ENCODE measurements at regions not wholly inside any gene's neighbourhood (a gene's known extent, or its start where the extent isn't known, plus 50 kb on each side); places are given as distances from the start of the nearest gene placed in this dataset.

DNA sequence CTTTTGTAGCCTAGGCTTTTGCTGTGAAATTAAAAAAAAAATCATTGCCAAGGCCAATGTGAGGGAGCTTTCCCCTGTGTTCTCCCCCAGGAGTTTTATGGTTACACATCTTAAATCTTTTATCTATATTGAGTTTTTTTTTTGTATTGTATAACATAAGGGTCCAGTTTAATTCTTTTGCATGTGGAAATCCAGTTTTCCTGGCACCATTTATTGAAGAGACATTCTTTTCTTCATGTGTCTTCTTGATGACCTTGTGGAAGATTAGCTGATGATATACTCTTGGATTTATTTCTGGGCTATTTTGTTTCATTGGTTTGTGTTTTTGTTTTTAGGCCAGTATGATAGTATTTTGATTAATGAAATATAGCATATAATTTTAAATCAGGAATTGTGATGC lies 225.0 kb downstream of the ADAM29 start:
- Mint-ChIP-seq H3K4me1 (no peaks in the 10 kb centered on the region), H3K27ac (ENCODE audit: unreplicated experiment) (no peak overlapping the region), H3K36me3 (ENCODE audit: low read depth) (no peaks in the 10 kb centered on the region), H3K27me3 (ENCODE audit: low read depth) (no peaks in the 10 kb centered on the region), H3K9me3 (no peaks in the 10 kb centered on the region), H3K4me3 (no peak overlapping the region)
- DNase-seq (ENCODE audit: low read depth, low spot score): no peak
- no peak for TF ChIP-seq CTCF (conservative IDR thresholded peaks at IDR 0.05)

DNA sequence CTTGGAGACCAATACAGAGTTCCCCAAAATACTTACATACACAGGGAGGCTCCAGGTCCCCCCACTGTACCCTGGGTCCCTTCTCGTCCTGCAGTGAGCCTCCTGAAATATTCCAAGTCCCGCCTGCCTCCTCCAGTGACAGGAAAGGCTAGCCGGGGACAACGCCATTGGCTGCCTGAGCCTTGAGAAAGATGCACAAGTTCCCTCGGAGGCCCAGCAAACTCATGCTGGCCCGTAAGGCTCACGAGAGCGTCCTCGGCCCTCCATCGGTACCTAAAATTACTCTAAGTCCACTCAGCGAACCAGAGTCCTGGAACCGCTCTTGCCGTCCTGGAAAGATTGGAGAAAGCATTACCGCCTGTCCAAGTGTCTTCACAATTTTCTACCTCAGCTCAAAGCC lies 228.6 kb downstream of the ADAM29 start:
- DNase-seq (ENCODE audit: low read depth, low spot score): no peak
- Mint-ChIP-seq H3K36me3 (ENCODE audit: low read depth) (no peaks in the 10 kb centered on the region), H3K27me3 (ENCODE audit: low read depth) (no peaks in the 10 kb centered on the region), H3K4me3 (no peak overlapping the region), H3K4me1 (no peaks in the 10 kb centered on the region), H3K27ac (ENCODE audit: unreplicated experiment) (no peak overlapping the region), H3K9me3 (peaks cover 6% of the 10 kb centered on the region)
- TF ChIP-seq CTCF (conservative IDR thresholded peaks at IDR 0.05): no peak

DNA sequence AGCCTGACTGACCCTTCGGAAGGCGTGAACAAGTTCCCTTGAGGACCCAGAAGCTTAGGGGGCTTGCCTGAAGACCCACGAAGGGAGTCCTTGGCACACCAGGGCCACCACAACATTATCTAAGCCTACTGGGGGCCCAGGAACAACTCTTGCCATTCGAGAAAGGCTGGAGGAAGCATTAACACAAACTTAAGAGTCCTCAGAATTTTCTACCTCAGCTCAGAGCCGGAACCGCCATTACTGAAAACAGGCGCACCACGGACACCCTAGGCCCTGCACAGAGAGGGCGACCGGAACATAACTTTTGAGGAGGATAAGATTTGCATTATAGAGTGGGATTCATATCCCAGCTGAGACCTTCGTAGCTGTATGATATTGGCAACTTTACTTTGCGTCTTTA lies 229.1 kb downstream of the ADAM29 start:
- no peaks in the 10 kb centered on the region for H3K36me3 Mint-ChIP-seq (ENCODE audit: low read depth)
- no peak for TF ChIP-seq CTCF (conservative IDR thresholded peaks at IDR 0.05)
- no peak overlapping the region for H3K4me3 Mint-ChIP-seq
- no peaks in the 10 kb centered on the region for H3K4me1 Mint-ChIP-seq
- no peak overlapping the region for H3K27ac Mint-ChIP-seq (ENCODE audit: unreplicated experiment)
- H3K9me3 Mint-ChIP-seq: peaks cover 6% of the 10 kb centered on the region
- no peaks in the 10 kb centered on the region for H3K27me3 Mint-ChIP-seq (ENCODE audit: low read depth)
- no peak for DNase-seq (ENCODE audit: low read depth, low spot score)

DNA sequence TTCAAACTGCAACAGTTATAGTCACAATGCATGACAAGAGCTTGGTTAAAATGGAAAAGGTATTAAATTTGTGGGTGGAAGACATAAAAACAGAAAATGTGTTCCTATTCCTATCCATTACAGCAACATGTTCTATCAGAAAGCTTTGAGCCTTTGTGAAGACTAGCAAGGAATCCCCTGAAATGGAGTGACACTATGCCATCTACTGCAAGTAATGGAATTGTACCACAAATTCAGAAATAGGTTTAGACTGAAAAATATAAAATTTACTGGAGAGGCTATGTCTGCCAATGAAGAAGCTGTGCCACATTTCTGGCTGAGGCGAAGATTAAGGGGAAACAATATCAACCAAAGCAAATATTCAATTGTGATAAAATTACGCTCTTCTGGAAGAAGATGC lies 247.9 kb downstream of the ADAM29 start:
- Mint-ChIP-seq H3K4me3 (no peak overlapping the region), H3K36me3 (ENCODE audit: low read depth) (no peaks in the 10 kb centered on the region), H3K27ac (ENCODE audit: unreplicated experiment) (no peak overlapping the region), H3K27me3 (ENCODE audit: low read depth) (peaks cover 2% of the 10 kb centered on the region), H3K9me3 (no peaks in the 10 kb centered on the region), H3K4me1 (no peaks in the 10 kb centered on the region)
- DNase-seq (ENCODE audit: low read depth, low spot score): no peak
- TF ChIP-seq CTCF (conservative IDR thresholded peaks at IDR 0.05): no peak

DNA sequence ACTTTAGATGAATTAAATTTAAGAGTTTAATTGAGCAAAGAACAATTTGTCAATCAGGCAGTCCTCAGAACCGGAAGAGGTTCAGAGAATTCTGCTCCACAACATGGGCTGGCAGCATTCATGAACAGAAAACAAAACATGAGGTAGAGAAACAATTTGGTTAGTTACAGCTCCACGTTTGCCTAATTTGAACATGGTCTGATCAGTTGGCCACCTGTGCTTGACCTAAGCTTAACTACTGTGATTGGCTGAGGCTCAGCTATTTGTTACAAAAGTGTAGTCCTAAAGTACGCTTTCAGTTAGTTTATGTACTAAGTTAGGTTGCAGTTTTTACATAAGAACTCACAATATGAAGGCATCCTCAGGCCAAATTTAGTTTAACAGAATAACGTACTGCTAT lies 258.6 kb downstream of the ADAM29 start:
- H3K36me3 Mint-ChIP-seq (ENCODE audit: low read depth): no peaks in the 10 kb centered on the region
- TF ChIP-seq CTCF (conservative IDR thresholded peaks at IDR 0.05): no peak
- no peaks in the 10 kb centered on the region for H3K4me1 Mint-ChIP-seq
- H3K9me3 Mint-ChIP-seq: peaks cover 4% of the 10 kb centered on the region
- peaks cover 5% of the 10 kb centered on the region for H3K27me3 Mint-ChIP-seq (ENCODE audit: low read depth)
- no peak overlapping the region for H3K4me3 Mint-ChIP-seq
- DNase-seq (ENCODE audit: low read depth, low spot score): no peak
- no peak overlapping the region for H3K27ac Mint-ChIP-seq (ENCODE audit: unreplicated experiment)

- Mint-ChIP-seq H3K27ac (ENCODE audit: unreplicated experiment) (no peak overlapping the region), H3K9me3 (no peaks in the 10 kb centered on the region), H3K36me3 (ENCODE audit: low read depth) (no peaks in the 10 kb centered on the region), H3K4me1 (no peaks in the 10 kb centered on the region), H3K4me3 (no peak overlapping the region), H3K27me3 (ENCODE audit: low read depth) (no peaks in the 10 kb centered on the region)
- no peak for DNase-seq (ENCODE audit: low read depth, low spot score)
- TF ChIP-seq CTCF (conservative IDR thresholded peaks at IDR 0.05): no peak
Observed at GRCh38 chr4:175190654-175191053, 272.5 kb downstream of the ADAM29 start.

Data from neural crest cell (in vitro differentiated cells).